HG02642 (cell line): ENCODE measurements at regions not wholly inside any gene's neighbourhood (a gene's known extent, or its start where the extent isn't known, plus 50 kb on each side); places are given as distances from the start of the nearest gene placed in this dataset.
"Not testable (repeated sequence)": the region's sequence is repeated elsewhere in the genome, so short reads cannot be mapped to it uniquely, and the experiment has no call there.

Source experiments
- ATAC-seq: cut with Tn5 transposase; IDR thresholded peaks from one replicate; pipeline ENCODE4 v1.9.1; 2021; ENCODE audit warnings: mild to moderate bottlenecking; ENCODE audit not compliant: unreplicated experiment, poor library complexity

DNA sequence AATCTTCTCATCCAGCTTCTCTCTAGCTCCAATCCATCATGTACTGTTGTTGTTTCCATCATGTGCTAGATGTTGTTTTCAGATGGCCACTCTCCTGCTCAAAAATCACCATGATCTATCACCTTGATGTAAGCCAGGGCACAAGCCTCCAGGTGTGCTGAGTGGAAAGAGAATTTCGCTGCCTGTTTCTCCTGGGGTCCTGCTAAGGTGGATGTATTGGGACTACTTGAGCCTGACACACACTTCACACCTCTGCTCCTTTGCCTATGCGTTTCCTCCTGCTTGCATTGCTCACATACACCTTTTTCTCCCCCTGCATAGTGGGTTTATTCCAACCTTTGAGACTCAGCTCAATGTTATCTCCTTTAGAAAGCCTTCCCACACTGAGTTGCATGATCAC is 287.6 kb downstream of the CYRIA start:
- ATAC-seq, result no peak

GRCh38 chr2:16375981-16376380 is 289.7 kb downstream of the CYRIA start:
- ATAC-seq, result no peak

DNA sequence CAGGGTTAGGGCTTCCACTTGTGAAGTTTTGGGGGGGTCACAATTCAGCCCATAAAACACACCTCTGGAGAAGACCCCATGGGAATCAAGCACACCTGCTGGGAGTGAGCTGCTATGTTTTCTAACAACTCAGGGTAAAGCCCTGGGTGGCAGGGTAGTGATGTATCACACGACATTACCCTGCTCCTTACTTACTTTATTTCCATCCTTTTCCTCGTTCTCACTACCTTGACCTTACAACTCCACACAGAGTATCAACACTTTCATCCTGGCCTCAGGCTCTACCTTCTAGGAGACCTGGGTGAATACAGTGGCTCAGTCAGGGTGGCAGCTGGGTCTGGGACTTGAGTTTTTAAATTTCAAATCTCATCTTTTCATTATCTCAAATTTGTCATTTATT is 290.3 kb downstream of the CYRIA start:
- ATAC-seq, result no peak

DNA sequence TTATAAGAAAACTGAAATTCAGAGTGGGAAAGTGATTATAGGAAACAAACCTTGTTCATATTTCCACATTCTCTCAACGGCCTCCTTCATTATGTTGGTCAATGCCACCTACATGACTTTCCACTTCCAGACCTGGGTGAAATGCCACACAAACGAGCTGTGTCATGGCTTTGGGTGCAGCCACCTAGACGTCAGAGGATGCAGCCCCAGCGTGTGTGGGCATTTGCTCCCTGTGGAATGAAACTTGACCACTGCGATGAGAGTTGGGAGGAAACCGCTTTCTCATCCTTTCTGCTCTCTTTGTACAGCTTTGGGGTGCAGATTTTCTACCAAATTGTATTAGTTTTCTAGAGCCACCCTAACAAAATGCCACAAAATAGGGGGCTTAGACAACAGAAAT is 291.0 kb downstream of the CYRIA start:
- no peak for ATAC-seq

DNA sequence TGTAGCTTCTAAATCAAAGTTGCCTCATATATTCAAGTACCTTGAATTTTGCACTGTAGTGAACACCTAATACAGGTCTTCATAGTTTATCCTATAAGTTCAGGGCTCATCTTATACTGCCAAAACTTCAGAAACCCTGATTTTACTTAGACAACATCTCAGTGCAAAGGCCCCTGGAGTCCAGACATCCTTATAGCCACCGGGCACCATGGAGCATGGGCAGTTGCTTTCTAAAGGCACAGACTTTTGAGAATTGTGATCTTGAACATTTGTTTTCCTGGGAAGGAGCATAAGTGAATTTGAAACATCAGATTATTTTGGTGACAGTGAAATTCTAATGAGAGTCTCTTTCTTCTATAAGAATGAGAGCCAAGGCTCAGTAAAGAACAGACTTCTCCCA is 292.3 kb downstream of the CYRIA start:
- no peak for ATAC-seq

GRCh38 chr2:16371751-16372150 is 293.9 kb downstream of the CYRIA start:
- no peak for ATAC-seq

DNA sequence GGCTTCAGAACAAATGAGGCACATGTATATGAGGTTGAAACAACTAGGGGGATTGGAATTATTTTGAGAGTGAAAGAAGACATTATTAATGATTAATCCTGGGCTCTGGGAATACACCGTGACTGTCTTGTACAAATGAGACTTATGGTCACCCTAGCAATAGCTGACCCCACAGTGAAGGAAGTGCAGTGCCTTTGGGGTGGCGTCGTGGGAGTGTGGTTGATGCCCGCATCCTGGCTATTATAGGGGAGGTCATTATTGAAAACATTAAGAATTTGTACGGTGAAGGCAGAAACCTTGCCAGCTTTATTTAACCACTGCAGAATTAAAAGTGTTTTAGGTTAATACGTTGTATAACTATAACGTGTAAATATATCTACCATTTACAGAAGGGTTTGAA is 296.7 kb downstream of the CYRIA start:
- no peak for ATAC-seq

GRCh38 chr2:16368328-16368727 is 297.3 kb downstream of the CYRIA start:
- ATAC-seq, result no peak

- no peak for ATAC-seq
Measured at GRCh38 chr2:16365366-16365765, 300.3 kb downstream of the CYRIA start.

- ATAC-seq, result no peak
Measured at GRCh38 chr2:16363581-16363980, 302.1 kb downstream of the CYRIA start.

GRCh38 chr2:16362611-16363010 is 303.0 kb downstream of the CYRIA start:
- no peak for ATAC-seq

GRCh38 chr2:16361261-16361995 is 304.2 kb downstream of the CYRIA start:
- no peak for ATAC-seq

GRCh38 chr2:16359961-16360360 is 305.7 kb downstream of the CYRIA start:
- no peak for ATAC-seq

DNA sequence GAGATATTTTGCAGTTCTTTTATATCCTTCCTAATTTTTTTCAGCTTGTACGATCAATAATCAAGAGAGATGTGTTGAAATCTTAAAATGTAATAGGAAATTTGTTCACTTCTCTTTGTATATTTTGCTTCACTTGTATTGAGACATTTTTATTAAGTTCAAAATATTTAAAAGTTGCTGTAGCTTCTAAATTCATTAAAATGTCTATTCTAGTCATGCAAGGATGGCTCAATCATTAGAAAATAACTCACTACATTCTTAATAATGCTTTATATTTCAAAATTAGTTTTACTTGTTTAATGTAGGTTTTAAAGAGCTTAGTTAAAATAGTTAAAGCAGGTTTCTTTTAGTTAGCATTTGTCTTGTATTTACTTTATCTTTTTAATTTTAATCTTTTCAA is 308.4 kb downstream of the CYRIA start:
- ATAC-seq, result no peak

DNA sequence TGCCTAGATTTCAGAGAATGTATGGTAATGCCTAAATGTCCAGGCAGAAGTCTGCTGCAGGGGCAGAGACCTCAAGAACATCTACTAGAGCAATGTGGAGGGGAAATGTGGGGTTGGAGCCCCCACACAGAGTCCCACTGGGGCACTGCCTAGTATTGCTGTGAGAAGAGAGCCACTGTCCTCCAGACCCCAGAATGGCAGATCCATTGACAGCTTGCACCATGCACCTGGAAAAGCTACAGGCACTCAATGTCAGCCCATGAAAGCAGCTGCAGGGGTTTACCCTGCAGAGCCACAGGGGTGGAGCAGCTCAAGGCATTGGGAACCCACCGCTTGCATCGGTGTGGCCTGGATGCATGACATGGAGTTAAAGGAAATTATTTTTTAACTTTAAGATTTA is 314.1 kb downstream of the CYRIA start:
- ATAC-seq, result no peak

GRCh38 chr2:16351137-16351536 is 314.5 kb downstream of the CYRIA start:
- ATAC-seq, result no peak

DNA sequence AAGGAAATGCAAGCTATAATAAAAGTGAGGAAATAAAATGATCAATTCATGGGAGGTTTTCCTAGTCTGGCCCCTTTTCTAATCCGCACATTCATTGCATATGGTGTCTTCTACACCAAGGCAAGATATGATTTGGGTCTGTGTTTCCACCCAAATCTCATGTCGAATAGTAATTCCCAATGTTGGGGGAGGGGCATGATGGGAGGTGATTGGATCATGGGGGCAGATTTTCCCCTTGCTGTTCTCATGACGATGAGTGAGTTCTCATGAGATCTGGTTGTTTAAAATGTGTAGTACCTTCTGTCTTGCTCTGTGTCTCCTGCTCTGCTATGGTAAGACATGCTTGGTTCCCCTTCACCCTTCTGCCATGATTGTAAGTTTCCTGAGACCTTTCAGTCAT is 315.4 kb downstream of the CYRIA start:
- no peak for ATAC-seq

DNA sequence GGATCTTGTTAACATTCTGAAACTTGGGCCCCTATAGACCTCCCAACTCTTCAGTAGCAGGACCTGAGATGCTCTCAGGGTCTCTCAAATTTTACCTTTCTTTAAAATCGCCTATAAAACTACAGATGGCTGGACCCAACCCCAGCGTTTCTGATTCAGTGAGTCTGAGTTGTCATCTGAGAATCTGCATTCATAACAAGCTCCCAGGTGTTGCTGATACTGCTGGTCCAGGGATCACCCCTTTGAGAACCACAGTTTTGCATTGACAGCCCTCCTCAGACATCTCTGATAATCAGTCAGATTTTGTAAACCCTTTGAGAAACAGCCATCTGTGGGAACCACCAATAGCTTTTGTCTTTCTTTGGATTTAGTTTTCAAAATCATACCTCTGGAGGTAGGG is 315.8 kb downstream of the CYRIA start:
- ATAC-seq, result no peak

GRCh38 chr2:16348821-16349515 is 316.7 kb downstream of the CYRIA start:
- no peak for ATAC-seq

- ATAC-seq, result no peak
Measured at GRCh38 chr2:16346671-16347070, 319.0 kb downstream of the CYRIA start.

DNA sequence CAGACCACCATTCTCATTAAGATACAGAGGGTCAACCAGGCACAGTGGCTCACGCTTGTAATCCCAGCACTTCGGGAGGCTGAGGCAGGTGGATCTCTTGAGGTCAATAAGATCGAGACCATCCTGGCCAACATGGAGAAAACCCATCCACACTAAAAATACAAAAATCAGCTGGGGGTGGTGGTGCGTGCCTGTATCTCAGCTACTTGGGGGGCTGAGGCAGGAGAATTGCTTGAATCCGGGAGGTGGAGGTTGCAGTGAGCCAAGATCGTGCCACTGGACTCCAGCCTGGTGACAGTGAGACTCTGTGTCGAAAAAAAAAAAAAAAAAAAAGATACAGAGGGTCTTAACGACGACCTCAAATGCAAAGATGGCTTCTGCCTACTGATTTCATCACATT is 320.4 kb downstream of the CYRIA start:
- ATAC-seq, result not testable (repeated sequence)

GRCh38 chr2:16339206-16339605 is 326.4 kb downstream of the CYRIA start:
- ATAC-seq, result no peak
